H1 (cell line): ENCODE measurements at regions not wholly inside any gene's neighbourhood (a gene's known extent, or its start where the extent isn't known, plus 50 kb on each side); places are given as distances from the start of the nearest gene placed in this dataset.

ENCODE experiments used
- CTCF ChIA-PET: fragments of 300-600 bp; sonication (Branson Sonifier 250); formaldehyde crosslinking; loops from one replicate; lab custom pipeline; 2021; ENCODE audit not compliant: partially characterized antibody; lab: Charles Lee
- POLR2A ChIA-PET: fragments of 300-600 bp; sonication (Branson Sonifier 250); formaldehyde crosslinking; loops from one replicate; lab custom pipeline; 2021; ENCODE audit warnings: inconsistent platforms; ENCODE audit not compliant: partially characterized antibody; lab: Charles Lee
- DNase-seq, 2 experiments: peaks; one replicate each; pipeline versions ENCODE4 v3.0.0 to v3.0.0-alpha.2; 2010 to 2022; ENCODE audit warnings: low spot score in 2 of 2, low read depth in 1 of 2, mixed read lengths in 1 of 2
- FAIRE-seq: peaks from 2 replicates; lab custom pipeline; 2011; peaks lifted over from hg19 to GRCh38; lab: Jason Lieb, UNC
- H2AFZ ChIP-seq: 2 replicates; pipeline ENCODE4 v1.8.1; 2012; ENCODE audit warnings: low read length, inconsistent platforms
- H2AK5ac ChIP-seq: 2 replicates; pipeline ENCODE4 v1.6.1; 2013; ENCODE audit warnings: low read depth, low read length
- H2BK120ac ChIP-seq: replicated peaks from 2 replicates; pipeline ENCODE3; 2013; ENCODE audit warnings: low read depth, low read length, inconsistent platforms
- H2BK12ac ChIP-seq: 2 replicates; pipeline ENCODE4 v1.6.1; 2013; ENCODE audit warnings: low read depth, low read length
- H2BK15ac ChIP-seq: 2 replicates; pipeline ENCODE4 v1.6.1; 2013; ENCODE audit warnings: low read length
- H2BK20ac ChIP-seq: 2 replicates; pipeline ENCODE4 v1.6.1; 2013; ENCODE audit warnings: low read length
- H2BK5ac ChIP-seq: 2 replicates; pipeline ENCODE4 v1.6.1; 2013; ENCODE audit warnings: low read depth, low read length
- H3K14ac ChIP-seq: 2 replicates; pipeline ENCODE4 v1.6.1; 2013; ENCODE audit warnings: inconsistent platforms; ENCODE audit not compliant: insufficient read length
- H3K18ac ChIP-seq: 2 replicates; pipeline ENCODE4 v1.6.1; 2013; ENCODE audit warnings: low read length; ENCODE audit errors: extremely low read depth
- H3K23ac ChIP-seq: 2 replicates; pipeline ENCODE4 v1.6.1; 2013; ENCODE audit warnings: inconsistent platforms; ENCODE audit not compliant: insufficient read length
- H3K23me2 ChIP-seq: 2 replicates; pipeline ENCODE4 v1.6.1; 2013; ENCODE audit warnings: low read depth, low read length
- H3K27ac ChIP-seq: 2 replicates; pipeline ENCODE4 v1.6.1; 2011; ENCODE audit warnings: low read depth, low read length, inconsistent platforms
- H3K27me3 ChIP-seq, 4 experiments: replicated peaks in 1 of 4; 1 replicate in 1 of 4; 2 replicates in 3 of 4; pipeline versions ENCODE4 v1.6.1 to v1.8.1; 2011 to 2013; ENCODE audit warnings: low read length in 3 of 4, mild to moderate bottlenecking in 3 of 4, inconsistent platforms in 2 of 4, mixed read lengths in 2 of 4, moderate library complexity in 1 of 4; ENCODE audit not compliant: control insufficient read depth in 3 of 4, insufficient read depth in 3 of 4; ENCODE audit errors: extremely low read depth in 1 of 4
- H3K36me3 ChIP-seq, 4 experiments: 2 replicates each; pipeline versions ENCODE4 v1.6.1 to v1.8.1; 2011 to 2013; ENCODE audit warnings: mild to moderate bottlenecking in 4 of 4, low read length in 3 of 4, moderate library complexity in 2 of 4, control low read depth in 1 of 4, inconsistent platforms in 1 of 4; ENCODE audit not compliant: insufficient read depth in 4 of 4, control insufficient read depth in 2 of 4
- H3K4ac ChIP-seq: replicated peaks from 2 replicates; pipeline ENCODE3; 2013; ENCODE audit warnings: low read length, low read depth, mixed read lengths, inconsistent platforms; ENCODE audit not compliant: insufficient read length
- H3K4me1 ChIP-seq, 4 experiments: replicated peaks in 1 of 4; 1 replicate in 1 of 4; 2 replicates in 3 of 4; pipeline versions ENCODE4 v1.6.1 to v1.8.1; 2011 to 2013; ENCODE audit warnings: low read length in 3 of 4, inconsistent platforms in 2 of 4, mixed read lengths in 1 of 4; ENCODE audit not compliant: insufficient read depth in 4 of 4, control insufficient read depth in 3 of 4
- H3K4me2 ChIP-seq, 2 experiments: 2 replicates each; pipeline versions ENCODE4 v1.6.1 to v1.8.1; 2011 to 2013; ENCODE audit warnings: low read depth in 2 of 2, low read length in 2 of 2, control low read depth in 1 of 2, inconsistent platforms in 1 of 2, mild to moderate bottlenecking in 1 of 2; ENCODE audit not compliant: insufficient read depth in 1 of 2
- H3K4me3 ChIP-seq, 4 experiments: fragments of 200-600, 300-600 bp in 1 of 4; sonication (generic), shearing (Covaris generic), sonication (Bioruptor Twin) in 1 of 4; 2 replicates each; pipeline versions ENCODE4 v1.5.1 to v1.8.1; 2011 to 2016; ENCODE audit warnings: low read length in 4 of 4, low read depth in 3 of 4, control low read depth in 2 of 4, inconsistent platforms in 2 of 4, mild to moderate bottlenecking in 2 of 4, mixed read lengths in 1 of 4, moderate library complexity in 1 of 4; ENCODE audit not compliant: insufficient read depth in 2 of 4; ENCODE audit errors: extremely low read depth in 1 of 4
- H3K56ac ChIP-seq: replicated peaks from 2 replicates; pipeline ENCODE3; 2013; ENCODE audit warnings: low read depth, mild to moderate bottlenecking, mixed read lengths, low read length, inconsistent platforms; ENCODE audit not compliant: insufficient read length
- H3K79me1 ChIP-seq: 2 replicates; pipeline ENCODE4 v1.6.1; 2013; ENCODE audit warnings: low read depth, low read length, control low read depth
- H3K79me2 ChIP-seq, 2 experiments: 2 replicates each; pipeline versions ENCODE4 v1.6.1 to v1.8.1; 2012 to 2013; ENCODE audit warnings: low read length in 2 of 2, mild to moderate bottlenecking in 2 of 2, inconsistent platforms in 1 of 2; ENCODE audit not compliant: insufficient read depth in 2 of 2, control insufficient read depth in 1 of 2
- H3K9ac ChIP-seq, 4 experiments: replicated peaks in 1 of 4; 1 replicate in 1 of 4; 2 replicates in 3 of 4; pipeline versions ENCODE4 v1.6.1 to v1.8.1; 2011 to 2013; ENCODE audit warnings: low read depth in 3 of 4, low read length in 3 of 4, control low read depth in 2 of 4, mild to moderate bottlenecking in 2 of 4, moderate library complexity in 2 of 4, inconsistent platforms in 1 of 4; ENCODE audit errors: extremely low read depth in 1 of 4
- H3K9me3 ChIP-seq, 2 experiments: 2 replicates each; pipeline versions ENCODE4 v1.6.1 to v1.8.1; 2012 to 2013; ENCODE audit warnings: mild to moderate bottlenecking in 2 of 2, moderate library complexity in 2 of 2, control low read depth in 1 of 2, inconsistent platforms in 1 of 2, low read depth in 1 of 2, low read length in 1 of 2, mixed read lengths in 1 of 2; ENCODE audit not compliant: insufficient read depth in 2 of 2
- H4K20me1 ChIP-seq, 2 experiments: replicated peaks in 1 of 2; 2 replicates each; pipeline versions ENCODE3 to v1.8.1; 2011 to 2013; ENCODE audit warnings: inconsistent platforms in 2 of 2, low read length in 2 of 2, mild to moderate bottlenecking in 1 of 2; ENCODE audit not compliant: insufficient read depth in 2 of 2, control insufficient read depth in 1 of 2
- H4K5ac ChIP-seq: 2 replicates; pipeline ENCODE4 v1.6.1; 2013; ENCODE audit warnings: low read length, low read depth, mixed read lengths, inconsistent platforms; ENCODE audit not compliant: insufficient read length
- H4K8ac ChIP-seq: 2 replicates; pipeline ENCODE4 v1.8.0; 2013; ENCODE audit warnings: mild to moderate bottlenecking, moderate library complexity, low read length, inconsistent platforms; ENCODE audit not compliant: insufficient read depth; ENCODE audit errors: extremely low read depth
- H4K91ac ChIP-seq: replicated peaks from 2 replicates; pipeline ENCODE3; 2013; ENCODE audit warnings: low read length, mixed read lengths, inconsistent platforms; ENCODE audit not compliant: insufficient read length
- CHD2 ChIP-seq: IDR thresholded peaks from 2 replicates; pipeline ENCODE4 v1.6.1; 2012; ENCODE audit warnings: low read length, improper control_type of control experiment
- E2F6 ChIP-seq: IDR thresholded peaks from 2 replicates; pipeline ENCODE4 v1.6.1; 2012; ENCODE audit warnings: inconsistent platforms
- EGR1 ChIP-seq: IDR thresholded peaks from 2 replicates; pipeline ENCODE4 v1.6.1; 2011; ENCODE audit warnings: low read depth, low read length, borderline replicate concordance
- EP300 ChIP-seq, 2 experiments: IDR thresholded peaks; 1 replicate in 1 of 2; 2 replicates in 1 of 2; pipeline ENCODE4 v1.6.1; 2011 to 2012; ENCODE audit warnings: low read depth in 2 of 2, low read length in 2 of 2, mild to moderate bottlenecking in 2 of 2, borderline replicate concordance in 1 of 2, inconsistent platforms in 1 of 2, moderate library complexity in 1 of 2
- JUN ChIP-seq: IDR thresholded peaks from 2 replicates; pipeline ENCODE4 v1.6.1; 2011; ENCODE audit warnings: low read depth, mild to moderate bottlenecking, improper control_type of control experiment, low read length
- KDM1A ChIP-seq: fragments of 200-600, 300-600 bp; sonication (generic); IDR thresholded peaks from 2 replicates; pipeline ENCODE4 v1.7.1; 2016; ENCODE audit warnings: mild to moderate bottlenecking, low read length, borderline replicate concordance
- SIX5 ChIP-seq: IDR thresholded peaks from 2 replicates; pipeline ENCODE4 v1.6.1; 2011; ENCODE audit warnings: mild to moderate bottlenecking, low read depth, low read length
- SP4 ChIP-seq: IDR thresholded peaks from 2 replicates; pipeline ENCODE4 v1.6.1; 2012; ENCODE audit warnings: low read length, inconsistent platforms
- WGBS, 2 experiments: shearing (Covaris generic) in 1 of 2; methylation state at CpG; one replicate each; pipeline versions ENCODE4 v1.1.6 to v1.1.7; 2013 to 2015; ENCODE audit warnings: low lambda C conversion rate in 2 of 2, mixed read lengths in 2 of 2, inconsistent platforms in 1 of 2, low coverage in 1 of 2, missing lambda C conversion rate in 1 of 2; ENCODE audit not compliant: insufficient replicate concordance in 2 of 2, insufficient coverage in 1 of 2, insufficient read length in 1 of 2; ENCODE audit errors: extremely low coverage in 1 of 2, missing lambda C conversion rate in 1 of 2; 5-methylcytosine and 5-hydroxymethylcytosine counted together

GRCh38 chrX:39779952-39780783 lies 317.6 kb downstream of the BCOR start:
- no peak overlapping the region for H2AFZ ChIP-seq
- POLR2A ChIA-PET = no interaction called here

More at GRCh38 chrX:39779952-39780783, 317.6 kb downstream of the BCOR start:
- peak; percentile 66 for FAIRE-seq
- no peak overlapping the region for H3K9ac ChIP-seq
- no peak overlapping the region for H4K8ac ChIP-seq
- H3K9me3 ChIP-seq = peaks cover 4 to 8% of the 10 kb centered on the region in 2 experiments; a peak in 2 of 4 replicates
- no peak overlapping the region for H3K4me2 ChIP-seq
- H3K56ac ChIP-seq = no peak overlapping the region
- no peaks in the 10 kb centered on the region for H3K23me2 ChIP-seq
- no peak overlapping the region for H3K4me3 ChIP-seq
- WGBS, 2 experiments = 65% methylated on average over 12 of the region's 12 CpGs; no CpG with 5 or more reads in 1 of the 2 experiments
- H2BK120ac ChIP-seq = no peak overlapping the region
- CTCF ChIA-PET = no interaction called here
- no peaks in the 10 kb centered on the region for H4K20me1 ChIP-seq
- H2AK5ac ChIP-seq = no peak overlapping the region
- no peak overlapping the region for H2BK15ac ChIP-seq
- no peak overlapping the region for H3K14ac ChIP-seq
- H3K79me1 ChIP-seq = no peaks in the 10 kb centered on the region
- no peak overlapping the region for H3K23ac ChIP-seq
- TF ChIP-seq KDM1A = no peak
- TF ChIP-seq CHD2 = no peak
- TF ChIP-seq JUN = no peak
- TF ChIP-seq SP4 = no peak
- no peak for TF ChIP-seq EP300 (IDR thresholded peaks at IDR 0.05; ENCODE audit: borderline replicate concordance in 1 of 2, low read depth in 2 of 2, low read length in 2 of 2)
- TF ChIP-seq E2F6 = peak; percentile 61; the same call in 1 of the 2 replicates
- no peak for TF ChIP-seq EGR1
- TF ChIP-seq SIX5 = no peak
- H3K36me3 ChIP-seq = 0 out of 8 replicates have a peak, but pooled peaks cover 0 to 2% (median 0%) of the 10 kb centered on the region in 4 experiments
- H3K27ac ChIP-seq = no peak overlapping the region
- H3K27me3 ChIP-seq = no peaks in the 10 kb centered on the region; a peak in 1 of 7 replicates
- no peaks in the 10 kb centered on the region for H3K79me2 ChIP-seq
- no peak overlapping the region for H4K91ac ChIP-seq
- DNase-seq = no peak
- no peak overlapping the region for H2BK20ac ChIP-seq
- H2BK5ac ChIP-seq = no peak overlapping the region
- H4K5ac ChIP-seq = no peak overlapping the region
- H3K4ac ChIP-seq = no peak overlapping the region
- peaks cover 0 to 7% (median 3%) of the 10 kb centered on the region in 4 experiments; a peak in 5 of 7 replicates for H3K4me1 ChIP-seq
- no peak overlapping the region for H2BK12ac ChIP-seq
- H3K18ac ChIP-seq = no peak overlapping the region
